Ishikawa (cell line): ENCODE measurements at regions not wholly inside any gene's neighbourhood (a gene's known extent, or its start where the extent isn't known, plus 50 kb on each side); places are given as distances from the start of the nearest gene placed in this dataset.

ENCODE experiments used
- CEBPB ChIP-seq: IDR thresholded peaks from 2 replicates; pipeline ENCODE4 v1.6.1; 2012
- CREB1 ChIP-seq: IDR thresholded peaks from 2 replicates; pipeline ENCODE4 v1.6.1; 2012; ENCODE audit warnings: low read depth
- EGR1 ChIP-seq: IDR thresholded peaks from 2 replicates; pipeline ENCODE4 v1.6.1; 2012
- EP300 ChIP-seq: IDR thresholded peaks from 2 replicates; pipeline ENCODE4 v1.6.1; 2012; ENCODE audit warnings: borderline replicate concordance
- FOXM1 ChIP-seq: IDR thresholded peaks from 2 replicates; pipeline ENCODE4 v1.6.1; 2012; ENCODE audit warnings: low read depth, borderline replicate concordance
- MAX ChIP-seq: IDR thresholded peaks from 2 replicates; pipeline ENCODE4 v1.6.1; 2012
- RAD21 ChIP-seq: IDR thresholded peaks from 2 replicates; pipeline ENCODE4 v1.6.1; 2012; ENCODE audit warnings: low read depth
- REST ChIP-seq: IDR thresholded peaks from 2 replicates; pipeline ENCODE4 v1.6.1; 2012; ENCODE audit warnings: low read depth, mild to moderate bottlenecking
- TAF1 ChIP-seq: IDR thresholded peaks from 2 replicates; pipeline ENCODE4 v1.6.1; 2012; ENCODE audit warnings: low read depth, mild to moderate bottlenecking
- TCF12 ChIP-seq: IDR thresholded peaks from 2 replicates; pipeline ENCODE4 v1.6.1; 2012; ENCODE audit warnings: low read depth
- USF1 ChIP-seq: IDR thresholded peaks from 2 replicates; pipeline ENCODE4 v1.6.1; 2012
- YY1 ChIP-seq: IDR thresholded peaks from 2 replicates; pipeline ENCODE4 v1.6.1; 2012; ENCODE audit warnings: low read depth
- ZBTB7A ChIP-seq: IDR thresholded peaks from 2 replicates; pipeline ENCODE4 v1.6.1; 2012; ENCODE audit warnings: low read depth

GRCh38 chr9:91066042-91066415 is 264.4 kb downstream of the SYK start:
- TF ChIP-seq REST (no peak), EP300 (no peak), MAX (no peak), RAD21 (no peak), YY1 (no peak), FOXM1 (no peak), TAF1 (no peak), ZBTB7A (no peak), CREB1 (no peak), EGR1 (no peak), TCF12 (no peak), CEBPB (no peak), USF1 (no peak)
